Activated naive CD4-positive, alpha-beta T cell treated with anti-CD3 and anti-CD28 coated beads, Interleukin-2, amount 50 U/mL, for 72 hours (primary cell): ENCODE measurements at regions not wholly inside any gene's neighbourhood (a gene's known extent, or its start where the extent isn't known, plus 50 kb on each side); places are given as distances from the start of the nearest gene placed in this dataset.

Source experiments
- ATAC-seq, 2 donors: fragments of 150-1000 bp; cut with Tn5 transposase; 2 replicates each; pipeline ENCODE4 v1.10.0; 2021; ENCODE audit warnings: mild to moderate bottlenecking in 2 of 2, moderate library complexity in 2 of 2
- DNase-seq, 2 donors: peaks; one replicate each; pipeline ENCODE4 v3.0.0; 2021 to 2022; ENCODE audit warnings: low spot score in 2 of 2
- H3K27ac Mint-ChIP-seq, 2 donors: one replicate each; pipeline ENCODE4 v1.8.0; 2022; ENCODE audit warnings: mild to moderate bottlenecking in 2 of 2, mixed read lengths in 2 of 2
- H3K36me3 Mint-ChIP-seq, 2 donors: one replicate each; pipeline ENCODE4 v1.8.0; 2022; ENCODE audit warnings: mixed read lengths in 2 of 2
- H3K9me3 Mint-ChIP-seq, 2 donors: one replicate each; pipeline ENCODE4 v1.8.0; 2022; ENCODE audit warnings: mixed read lengths in 2 of 2

GRCh38 chr2:180115269-180115668, 108.2 kb upstream of the CWC22 start:
- ATAC-seq (no peak), DNase-seq (no peak)
- Mint-ChIP-seq H3K9me3 (no peaks in the 10 kb centered on the region), H3K36me3 (no peaks in the 10 kb centered on the region), H3K27ac (no peak overlapping the region)

DNA sequence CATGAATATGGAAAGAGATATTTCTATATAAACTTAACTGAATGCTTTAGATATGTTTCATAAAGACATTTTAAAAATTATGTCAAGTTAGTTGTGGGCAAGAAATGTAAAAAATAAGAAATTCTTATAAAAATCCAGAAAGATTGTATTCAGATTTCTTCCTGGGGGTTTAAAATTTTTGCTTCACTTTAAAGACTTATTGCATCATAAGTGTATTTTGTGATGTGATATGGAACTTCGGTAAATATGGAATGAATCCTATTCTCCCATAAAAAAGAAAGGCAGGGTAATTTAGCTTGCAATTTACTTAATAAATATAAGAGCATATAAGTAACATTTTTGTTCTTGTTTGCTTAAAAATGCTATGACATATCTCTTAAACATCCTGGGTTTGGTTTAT, 104.8 kb upstream of the CWC22 start:
- ATAC-seq: no peak
- no peak overlapping the region for H3K27ac Mint-ChIP-seq

GRCh38 chr2:180110469-180110868, 103.4 kb upstream of the CWC22 start:
- DNase-seq (no peak), ATAC-seq (no peak)
- Mint-ChIP-seq H3K9me3 (no peaks in the 10 kb centered on the region), H3K36me3 (no peaks in the 10 kb centered on the region), H3K27ac (no peak overlapping the region)

More for the DNA sequence above, 104.8 kb upstream of the CWC22 start:
- DNase-seq: no peak
- H3K9me3 Mint-ChIP-seq: no peaks in the 10 kb centered on the region
- no peaks in the 10 kb centered on the region for H3K36me3 Mint-ChIP-seq

GRCh38 chr2:180101846-180102245, 94.7 kb upstream of the CWC22 start:
- ATAC-seq: no peak

DNA sequence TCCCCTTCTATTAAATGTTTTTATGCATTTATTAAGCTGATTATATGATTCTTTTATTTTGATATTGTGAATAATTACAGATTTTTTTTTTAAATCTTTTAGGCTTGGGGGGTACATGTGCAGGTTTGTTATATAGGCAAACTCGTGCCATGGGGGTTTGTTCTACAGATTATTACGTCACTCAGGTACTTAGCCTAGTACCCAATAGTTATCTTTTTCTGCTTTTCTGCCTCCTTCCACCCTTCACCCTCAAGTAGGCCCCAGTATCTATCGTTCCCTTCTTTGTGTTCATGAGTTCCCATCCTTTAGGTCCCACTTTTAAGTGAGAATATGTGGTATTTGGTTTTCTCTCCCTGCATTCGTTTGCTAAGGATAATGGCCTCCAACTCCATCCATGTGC, 92.2 kb upstream of the CWC22 start:
- DNase-seq: no peak
- no peaks in the 10 kb centered on the region for H3K9me3 Mint-ChIP-seq
- no peak overlapping the region for H3K27ac Mint-ChIP-seq
- no peak for ATAC-seq
- H3K36me3 Mint-ChIP-seq: no peaks in the 10 kb centered on the region

More at GRCh38 chr2:180101846-180102245, 94.7 kb upstream of the CWC22 start:
- Mint-ChIP-seq H3K27ac (no peak overlapping the region), H3K9me3 (no peaks in the 10 kb centered on the region), H3K36me3 (no peaks in the 10 kb centered on the region)
- no peak for DNase-seq

GRCh38 chr2:180085144-180085543, 78.0 kb upstream of the CWC22 start:
- no peak for DNase-seq
- Mint-ChIP-seq H3K9me3 (peaks cover 13 to 15% of the 10 kb centered on the region in 2 donors), H3K36me3 (peaks cover 0 to 10% of the 10 kb centered on the region in 2 donors), H3K27ac (no peak overlapping the region)
- no peak for ATAC-seq

DNA sequence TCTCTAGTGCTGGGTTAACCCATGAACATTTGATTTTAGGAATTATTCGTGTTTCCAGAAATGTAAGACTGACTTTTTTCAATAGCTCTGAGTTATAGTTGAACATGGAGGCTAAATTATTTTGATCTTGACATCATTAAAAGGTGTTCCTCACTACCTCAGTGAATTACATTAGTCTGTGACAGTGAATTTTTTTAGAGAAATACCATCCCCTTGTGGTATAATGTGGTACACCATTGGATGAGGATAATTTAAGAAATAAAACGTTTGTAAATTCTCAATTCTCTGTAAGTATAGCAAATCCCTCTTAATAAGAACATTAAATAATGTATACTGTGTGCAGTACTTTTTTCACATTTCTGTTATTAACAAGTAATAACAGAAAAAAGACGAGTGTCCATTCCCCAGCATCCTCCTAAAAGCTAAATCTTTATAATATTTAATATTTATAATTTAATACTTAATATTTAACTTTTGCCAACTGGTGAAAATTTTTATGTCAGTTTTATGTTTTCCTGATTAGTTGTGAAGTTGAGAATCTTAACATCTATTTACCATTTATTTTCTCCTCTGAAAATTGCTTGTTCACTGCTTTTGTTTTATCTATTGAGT, 70.3 kb upstream of the CWC22 start:
- DNase-seq (no peak), ATAC-seq (no peak)
- no peak overlapping the region for H3K27ac Mint-ChIP-seq
- H3K36me3 Mint-ChIP-seq: peaks cover 0 to 10% of the 10 kb centered on the region in 2 donors
- H3K9me3 Mint-ChIP-seq: peaks cover 9 to 18% of the 10 kb centered on the region in 2 donors

DNA sequence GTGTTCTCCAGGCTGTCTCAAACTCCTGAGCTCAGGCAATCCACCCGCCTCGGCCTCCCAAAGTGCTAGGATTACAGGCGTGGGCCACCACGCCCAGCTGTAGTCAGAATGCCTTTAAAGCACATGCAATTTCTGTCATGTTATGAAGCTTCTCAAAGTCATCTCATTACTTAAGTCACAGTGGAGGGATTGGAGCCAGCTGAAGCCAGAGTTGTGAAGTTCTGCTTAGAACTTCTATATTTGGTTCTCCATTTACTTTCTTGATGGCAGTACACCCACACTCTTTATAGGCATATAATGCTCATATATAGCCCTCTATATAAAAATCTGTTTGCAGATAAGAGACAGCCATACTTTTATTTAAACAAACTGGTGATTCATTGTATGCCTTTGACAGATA, 68.8 kb upstream of the CWC22 start:
- ATAC-seq (no peak), DNase-seq (no peak)
- H3K27ac Mint-ChIP-seq: no peak overlapping the region
- H3K36me3 Mint-ChIP-seq: no peaks in the 10 kb centered on the region
- peaks cover 0 to 4% of the 10 kb centered on the region in 2 donors for H3K9me3 Mint-ChIP-seq

GRCh38 chr2:180071797-180072196, 64.7 kb upstream of the CWC22 start:
- Mint-ChIP-seq H3K27ac (no peak overlapping the region), H3K36me3 (peaks cover 0 to 6% of the 10 kb centered on the region in 2 donors), H3K9me3 (peaks cover 0 to 8% of the 10 kb centered on the region in 2 donors)
- DNase-seq: no peak
- no peak for ATAC-seq

DNA sequence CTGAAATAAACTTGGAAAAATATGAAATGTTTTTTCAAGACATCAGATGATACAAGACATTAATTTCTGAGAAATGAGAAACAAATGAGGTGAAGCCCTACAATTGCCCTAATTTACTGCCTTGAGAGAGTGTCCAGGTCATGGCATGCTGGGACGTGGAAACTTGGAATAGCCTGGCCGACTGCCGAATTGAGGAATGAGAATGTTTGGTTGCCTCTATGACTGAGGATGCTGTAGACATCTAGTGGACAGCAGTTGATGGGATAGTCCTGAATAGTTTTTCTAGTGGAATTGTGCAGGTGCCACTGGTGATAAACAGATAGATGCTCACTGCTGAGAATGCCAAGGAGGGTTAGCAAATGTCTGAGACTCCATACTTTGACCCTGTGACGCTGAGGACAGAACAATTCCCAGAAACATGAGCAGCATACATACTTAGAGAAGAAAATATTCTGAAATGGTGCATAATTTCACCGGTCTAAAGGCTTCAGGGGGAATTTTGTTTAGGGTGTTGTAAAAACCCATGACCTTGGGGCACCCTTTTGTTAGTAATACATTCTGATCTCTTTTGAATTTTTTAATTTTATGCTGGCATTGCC, 56.5 kb upstream of the CWC22 start:
- DNase-seq (no peak), ATAC-seq (no peak)
- H3K9me3 Mint-ChIP-seq: no peaks in the 10 kb centered on the region
- no peaks in the 10 kb centered on the region for H3K36me3 Mint-ChIP-seq
- H3K27ac Mint-ChIP-seq: no peak overlapping the region

GRCh38 chr2:180062178-180062577, 55.1 kb upstream of the CWC22 start:
- ATAC-seq (no peak), DNase-seq (no peak)
- Mint-ChIP-seq H3K9me3 (no peaks in the 10 kb centered on the region), H3K36me3 (no peaks in the 10 kb centered on the region), H3K27ac (no peak overlapping the region)

DNA sequence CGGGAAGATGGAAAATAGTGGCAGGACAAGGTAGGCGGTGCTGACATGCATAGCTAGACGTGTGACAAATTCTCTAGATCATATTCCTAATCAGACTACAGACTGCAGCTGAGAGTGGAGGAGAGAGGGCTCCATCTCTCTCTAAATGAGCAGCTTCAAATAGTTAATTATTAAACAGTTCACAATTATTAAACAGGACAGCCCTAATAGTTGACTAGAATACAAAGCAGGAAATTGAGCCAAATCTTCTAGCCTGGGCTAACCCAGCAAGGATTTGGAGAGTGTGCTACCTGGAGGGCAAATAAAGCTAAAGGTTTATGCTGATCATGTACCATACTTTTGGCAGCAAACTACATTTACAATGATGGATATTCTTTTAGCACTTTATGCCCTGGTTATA, 54.4 kb upstream of the CWC22 start:
- H3K9me3 Mint-ChIP-seq: no peaks in the 10 kb centered on the region
- DNase-seq (no peak), ATAC-seq (no peak)
- H3K36me3 Mint-ChIP-seq: no peaks in the 10 kb centered on the region
- H3K27ac Mint-ChIP-seq: no peak overlapping the region

GRCh38 chr2:180061085-180061484, 54.0 kb upstream of the CWC22 start:
- Mint-ChIP-seq H3K36me3 (no peaks in the 10 kb centered on the region), H3K9me3 (no peaks in the 10 kb centered on the region), H3K27ac (no peak overlapping the region)
- ATAC-seq: no peak
- no peak for DNase-seq

DNA sequence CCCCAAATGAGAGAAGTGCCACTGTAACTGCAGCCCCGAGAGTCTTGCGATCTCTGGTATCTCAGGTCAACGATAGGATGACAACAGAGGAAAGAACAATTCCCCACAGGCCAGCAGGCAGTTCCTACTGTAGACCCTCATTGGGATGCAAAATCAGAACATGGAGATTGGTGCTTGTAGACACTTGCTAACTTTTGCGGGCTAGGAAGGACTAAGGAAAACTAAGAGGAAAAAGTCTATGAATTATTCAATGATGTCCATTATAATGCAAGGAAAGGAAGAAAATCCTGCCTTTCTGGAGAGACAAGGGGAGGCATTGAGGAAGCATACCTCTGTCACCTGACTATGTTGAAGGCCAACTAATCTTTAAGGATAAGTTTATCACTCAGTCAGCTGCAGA, 51.9 kb upstream of the CWC22 start:
- Mint-ChIP-seq H3K9me3 (peaks cover 0 to 5% of the 10 kb centered on the region in 2 donors), H3K27ac (no peak overlapping the region), H3K36me3 (no peaks in the 10 kb centered on the region)
- DNase-seq: no peak
- no peak for ATAC-seq

DNA sequence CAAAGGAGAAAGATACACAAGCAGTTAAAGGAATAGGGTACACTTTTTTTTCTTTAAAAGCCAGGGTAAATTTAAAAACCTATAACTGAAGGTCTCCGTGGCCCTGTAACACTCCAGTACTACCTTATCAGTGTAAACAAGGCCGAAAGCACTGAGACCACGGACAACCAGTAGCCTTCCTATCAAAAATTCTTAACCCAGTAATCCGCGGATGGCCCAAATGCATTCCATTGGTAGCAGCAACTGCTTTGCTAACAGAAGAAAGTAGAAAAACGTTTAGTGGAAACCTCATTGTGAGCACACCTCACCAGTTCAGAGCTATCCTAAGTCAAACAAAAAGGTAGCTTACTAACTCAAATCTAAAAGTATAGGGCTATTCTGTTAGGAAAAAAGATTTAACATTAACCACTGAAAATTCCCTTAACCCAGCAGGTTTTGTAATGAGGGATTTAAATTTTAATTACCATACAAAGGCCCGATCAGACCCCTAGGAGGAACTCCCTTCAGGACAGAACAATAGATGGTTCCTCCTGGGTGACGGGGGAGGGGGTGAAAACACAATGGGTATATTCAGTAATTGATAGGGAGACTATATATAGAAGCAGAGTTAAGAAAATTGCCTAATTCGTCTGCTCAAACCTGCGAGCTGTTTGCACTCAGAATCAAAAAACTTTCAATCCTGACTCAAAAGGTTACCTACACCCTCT, 50.8 kb upstream of the CWC22 start:
- DNase-seq: no peak
- Mint-ChIP-seq H3K27ac (no peak overlapping the region), H3K36me3 (no peaks in the 10 kb centered on the region), H3K9me3 (peaks cover 0 to 5% of the 10 kb centered on the region in 2 donors)
- ATAC-seq: no peak
